Esophagus muscularis mucosa (tissue), 4 donors: ENCODE measurements at regions not wholly inside any gene's neighbourhood (a gene's known extent, or its start where the extent isn't known, plus 50 kb on each side); places are given as distances from the start of the nearest gene placed in this dataset.

ENCODE experiments used
- EP300 ChIP-seq: sonication (generic); formaldehyde crosslinking; IDR thresholded peaks from one replicate; pipeline ENCODE4 v1.6.1; 2017; ENCODE audit warnings: antibody characterized with exemption
- POLR2A ChIP-seq: fragments of 450-650 bp; IDR thresholded peaks from one replicate; pipeline ENCODE4 v1.6.1; 2017; ENCODE audit warnings: antibody characterized with exemption, moderate library complexity, mild to moderate bottlenecking, low read depth
- POLR2AphosphoS5 ChIP-seq, 2 donors: sonication (generic); formaldehyde crosslinking; IDR thresholded peaks; one replicate each; pipeline ENCODE4 v1.6.1; 2017; ENCODE audit warnings: antibody characterized with exemption in 2 of 2
- TF ChIP-seq, protein P1 (sequence below), 3 experiments: fragments of 200-600 bp in 2 of 3; fragments of 450-650 bp in 1 of 3; sonication (generic) in 2 of 3; IDR thresholded peaks; one replicate each; pipeline ENCODE4 v1.5.1; 2017 to 2019; ENCODE audit warnings: antibody characterized with exemption in 3 of 3, mild to moderate bottlenecking in 2 of 3, moderate library complexity in 1 of 3

DNA sequence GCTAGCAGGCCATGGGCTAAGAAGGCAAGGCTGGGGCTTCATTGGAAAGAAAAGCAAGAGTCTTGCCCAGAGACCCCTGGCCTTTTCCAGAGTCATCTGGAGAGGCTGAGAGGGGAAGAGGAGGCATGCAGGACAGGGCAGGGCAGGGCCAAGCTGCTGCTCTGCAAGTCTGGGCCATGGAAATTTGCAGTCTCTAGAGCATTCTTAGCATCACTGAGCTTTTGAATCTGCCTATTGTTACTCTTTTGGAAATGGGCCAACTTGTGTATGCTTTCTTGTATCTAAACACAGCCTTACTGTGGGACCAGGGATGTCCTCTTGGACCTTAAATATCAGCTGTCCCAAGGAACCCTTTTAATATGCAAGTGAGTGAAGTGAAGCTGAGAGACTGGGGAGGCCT, 560.5 kb downstream of the MID1IP1 start:
- TF ChIP-seq, protein P1, sequence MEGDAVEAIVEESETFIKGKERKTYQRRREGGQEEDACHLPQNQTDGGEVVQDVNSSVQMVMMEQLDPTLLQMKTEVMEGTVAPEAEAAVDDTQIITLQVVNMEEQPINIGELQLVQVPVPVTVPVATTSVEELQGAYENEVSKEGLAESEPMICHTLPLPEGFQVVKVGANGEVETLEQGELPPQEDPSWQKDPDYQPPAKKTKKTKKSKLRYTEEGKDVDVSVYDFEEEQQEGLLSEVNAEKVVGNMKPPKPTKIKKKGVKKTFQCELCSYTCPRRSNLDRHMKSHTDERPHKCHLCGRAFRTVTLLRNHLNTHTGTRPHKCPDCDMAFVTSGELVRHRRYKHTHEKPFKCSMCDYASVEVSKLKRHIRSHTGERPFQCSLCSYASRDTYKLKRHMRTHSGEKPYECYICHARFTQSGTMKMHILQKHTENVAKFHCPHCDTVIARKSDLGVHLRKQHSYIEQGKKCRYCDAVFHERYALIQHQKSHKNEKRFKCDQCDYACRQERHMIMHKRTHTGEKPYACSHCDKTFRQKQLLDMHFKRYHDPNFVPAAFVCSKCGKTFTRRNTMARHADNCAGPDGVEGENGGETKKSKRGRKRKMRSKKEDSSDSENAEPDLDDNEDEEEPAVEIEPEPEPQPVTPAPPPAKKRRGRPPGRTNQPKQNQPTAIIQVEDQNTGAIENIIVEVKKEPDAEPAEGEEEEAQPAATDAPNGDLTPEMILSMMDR (IDR thresholded peaks at IDR 0.05): no peak
- TF ChIP-seq POLR2A: no peak
- TF ChIP-seq EP300: no peak
- TF ChIP-seq POLR2AphosphoS5 (IDR thresholded peaks at IDR 0.05): no peak
